GM21360 (cell line): ENCODE measurements at regions not wholly inside any gene's neighbourhood (a gene's known extent, or its start where the extent isn't known, plus 50 kb on each side); places are given as distances from the start of the nearest gene placed in this dataset.
"Not testable (repeated sequence)": the region's sequence is repeated elsewhere in the genome, so short reads cannot be mapped to it uniquely, and the experiment has no call there.

Experiments
- ATAC-seq: cut with Tn5 transposase; IDR thresholded peaks from one replicate; pipeline ENCODE4 v1.9.1; 2021; ENCODE audit warnings: mild to moderate bottlenecking, moderate library complexity; ENCODE audit not compliant: unreplicated experiment

- ATAC-seq, result no peak
Measured at GRCh38 chr3:102360183-102360860, 74.5 kb upstream of the ZPLD1 start.

DNA sequence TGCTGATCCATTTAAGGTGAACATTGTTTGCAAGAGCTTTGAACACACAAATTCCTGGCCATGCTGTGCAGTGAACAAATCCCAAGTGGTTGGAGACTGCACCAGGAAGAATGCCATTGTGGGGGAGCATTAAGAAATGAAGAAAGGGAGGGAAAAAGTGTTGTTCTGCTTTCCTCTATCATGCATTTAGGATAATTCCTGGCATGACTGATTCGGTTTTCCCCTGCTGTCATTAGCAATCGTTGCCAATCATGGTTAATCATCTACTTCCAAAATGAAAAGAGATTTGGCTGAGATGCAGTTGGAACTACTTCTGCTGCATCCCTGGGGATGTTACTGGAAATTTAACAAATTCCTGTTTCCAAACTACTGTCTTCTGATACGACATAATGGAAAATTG lies 73.7 kb upstream of the ZPLD1 start:
- ATAC-seq, result no peak

DNA sequence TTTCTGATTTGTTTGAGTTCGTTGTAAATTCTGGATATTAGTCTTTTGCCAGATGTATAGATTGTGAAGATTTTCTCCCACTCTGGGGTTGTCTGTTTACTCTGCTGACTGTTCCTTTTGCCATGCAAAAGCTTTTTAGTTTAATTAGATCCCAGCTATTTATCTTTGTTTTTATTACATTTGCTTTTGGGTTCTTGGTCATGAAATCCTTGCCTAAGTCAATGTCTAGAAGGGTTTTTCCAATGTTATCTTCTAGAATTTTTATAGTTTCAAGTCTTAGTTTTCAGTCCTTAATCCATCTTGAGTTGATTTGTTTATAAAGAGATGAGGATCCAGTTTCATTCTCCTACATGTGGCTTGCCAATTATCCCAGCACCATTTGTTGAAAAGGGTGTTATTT lies 68.7 kb upstream of the ZPLD1 start:
- not testable (repeated sequence) for ATAC-seq

GRCh38 chr3:102374863-102375634 lies 59.8 kb upstream of the ZPLD1 start:
- no peak for ATAC-seq

GRCh38 chr3:102378216-102378615 lies 56.6 kb upstream of the ZPLD1 start:
- ATAC-seq, result no peak

DNA sequence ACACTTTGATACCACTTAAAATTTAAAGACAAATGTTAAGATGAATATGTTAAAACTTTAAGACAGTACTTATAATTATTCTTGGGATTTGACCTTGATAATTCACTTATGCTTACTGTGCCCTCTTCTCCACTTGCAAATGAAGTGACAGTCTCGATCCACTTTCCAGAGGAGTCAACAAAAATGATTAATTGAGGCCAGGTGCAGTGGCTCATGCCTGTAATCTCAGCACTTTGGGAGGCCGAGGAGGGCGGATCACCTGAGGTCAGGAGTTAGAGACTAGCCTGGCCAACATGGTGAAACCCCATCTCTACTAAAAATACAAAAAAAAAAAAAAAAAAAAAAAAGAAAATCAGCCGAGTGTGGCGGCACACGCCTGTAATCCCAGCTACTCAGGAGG lies 52.6 kb upstream of the ZPLD1 start:
- not testable (repeated sequence) for ATAC-seq
